ENCODE measurements at regions not wholly inside any gene's neighbourhood (a gene's known extent, or its start where the extent isn't known, plus 50 kb on each side); places are given as distances from the start of the nearest gene placed in this dataset.

DNA sequence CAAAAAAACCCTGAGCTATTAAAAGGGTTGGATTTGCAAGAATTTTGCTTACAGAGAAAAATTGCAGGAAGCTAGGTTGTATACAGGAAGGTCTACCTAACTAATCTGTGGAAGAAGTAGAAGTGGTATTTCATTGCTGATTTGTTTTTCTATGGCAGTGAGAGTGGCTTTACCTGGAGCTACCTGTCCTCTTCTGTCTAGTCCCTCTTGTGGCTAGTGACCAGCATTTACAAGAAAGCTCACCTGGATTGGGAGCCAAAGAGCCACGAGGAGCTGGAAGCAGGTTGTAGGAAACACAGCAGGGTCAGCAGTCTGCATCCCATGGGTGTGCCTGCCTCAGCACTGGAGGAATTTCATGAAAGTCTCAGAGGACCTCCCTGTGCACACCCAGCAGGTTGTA, 120.3 kb upstream of the RALGAPA2 start:
- Mint-ChIP-seq H3K27ac (no peak overlapping the region), H3K36me3 (no peaks in the 10 kb centered on the region), H3K9me3 (no peaks in the 10 kb centered on the region)
- DNase-seq (ENCODE audit: low spot score in 2 of 2) (no peak), ATAC-seq (no peak)

DNA sequence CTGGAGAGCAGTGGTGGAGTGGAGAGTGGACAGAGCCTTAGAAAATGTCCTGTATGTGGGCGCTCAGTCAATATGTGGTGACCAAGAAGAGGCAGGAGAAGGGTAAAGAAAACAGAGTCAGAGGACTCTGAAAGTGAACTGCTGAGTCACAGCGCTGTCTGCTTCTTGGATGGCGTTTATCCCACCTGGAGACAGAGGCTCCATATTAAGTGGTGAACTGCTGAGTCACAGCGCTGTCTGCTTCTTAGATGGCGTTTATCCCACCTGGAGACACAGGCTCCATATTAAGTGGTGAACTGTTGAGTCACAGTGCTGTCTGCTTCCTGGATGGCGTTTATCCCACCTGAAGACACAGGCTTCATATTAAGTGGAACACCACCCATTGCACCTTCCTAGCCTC, 119.3 kb upstream of the RALGAPA2 start:
- ATAC-seq (no peak), DNase-seq (ENCODE audit: low spot score in 2 of 2) (no peak)
- Mint-ChIP-seq H3K9me3 (no peaks in the 10 kb centered on the region), H3K27ac (no peak overlapping the region), H3K36me3 (no peaks in the 10 kb centered on the region)

DNA sequence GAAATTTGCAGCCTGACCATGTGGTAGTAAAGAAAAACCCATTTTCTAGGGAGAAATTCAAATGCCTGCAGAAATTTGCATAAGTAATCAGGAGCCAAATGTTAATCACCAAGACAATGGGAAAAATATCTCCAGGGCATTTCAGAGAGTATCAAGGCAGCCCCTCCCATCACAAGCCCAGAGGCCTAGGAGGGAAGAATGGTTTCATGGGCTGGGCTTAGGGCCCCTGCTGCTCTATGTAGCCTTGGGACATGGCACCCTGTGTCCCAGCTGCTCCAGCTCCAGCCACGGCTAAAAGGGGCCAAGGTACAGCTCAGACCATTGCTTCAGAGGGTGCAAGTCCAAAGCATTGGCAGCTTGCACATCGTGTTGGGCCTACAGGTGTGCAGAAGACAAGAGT, 117.2 kb upstream of the RALGAPA2 start:
- DNase-seq (ENCODE audit: low spot score in 2 of 2) (no peak), ATAC-seq (no peak)
- no peaks in the 10 kb centered on the region for H3K36me3 Mint-ChIP-seq
- no peak overlapping the region for H3K27ac Mint-ChIP-seq
- H3K9me3 Mint-ChIP-seq, result no peaks in the 10 kb centered on the region

DNA sequence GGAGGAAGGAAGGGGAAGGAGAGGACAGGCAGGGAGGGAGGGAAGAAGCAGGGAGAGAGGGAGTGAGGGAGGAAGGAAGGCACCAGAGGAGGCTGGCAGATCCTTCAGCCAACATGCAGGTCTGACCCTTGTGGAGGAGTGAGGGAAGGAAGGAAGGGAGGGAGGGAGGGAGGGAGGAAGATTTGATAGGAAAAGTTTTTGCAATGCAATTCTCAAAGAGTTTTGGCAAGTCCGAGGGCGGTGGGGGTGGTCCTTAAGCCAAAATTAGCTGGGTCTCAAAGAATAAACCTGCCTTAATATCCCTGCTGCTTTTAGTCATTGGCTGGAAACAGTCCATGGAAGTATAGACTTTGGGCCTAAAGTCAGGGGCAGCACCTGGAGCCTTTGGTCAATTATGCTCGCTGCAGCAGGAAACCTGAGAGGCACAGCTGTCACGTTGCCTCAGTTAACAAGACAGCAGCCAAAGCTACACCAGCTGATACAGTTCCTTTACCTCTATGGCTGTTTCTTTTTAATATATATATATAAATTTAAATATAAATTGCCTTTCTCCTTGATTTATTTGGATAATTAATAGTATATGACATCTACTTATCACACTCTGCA, 115.7 kb upstream of the RALGAPA2 start:
- Mint-ChIP-seq H3K27ac (no peak overlapping the region), H3K9me3 (no peaks in the 10 kb centered on the region), H3K36me3 (no peaks in the 10 kb centered on the region)
- ATAC-seq (no peak), DNase-seq (ENCODE audit: low spot score in 2 of 2) (no peak)

DNA sequence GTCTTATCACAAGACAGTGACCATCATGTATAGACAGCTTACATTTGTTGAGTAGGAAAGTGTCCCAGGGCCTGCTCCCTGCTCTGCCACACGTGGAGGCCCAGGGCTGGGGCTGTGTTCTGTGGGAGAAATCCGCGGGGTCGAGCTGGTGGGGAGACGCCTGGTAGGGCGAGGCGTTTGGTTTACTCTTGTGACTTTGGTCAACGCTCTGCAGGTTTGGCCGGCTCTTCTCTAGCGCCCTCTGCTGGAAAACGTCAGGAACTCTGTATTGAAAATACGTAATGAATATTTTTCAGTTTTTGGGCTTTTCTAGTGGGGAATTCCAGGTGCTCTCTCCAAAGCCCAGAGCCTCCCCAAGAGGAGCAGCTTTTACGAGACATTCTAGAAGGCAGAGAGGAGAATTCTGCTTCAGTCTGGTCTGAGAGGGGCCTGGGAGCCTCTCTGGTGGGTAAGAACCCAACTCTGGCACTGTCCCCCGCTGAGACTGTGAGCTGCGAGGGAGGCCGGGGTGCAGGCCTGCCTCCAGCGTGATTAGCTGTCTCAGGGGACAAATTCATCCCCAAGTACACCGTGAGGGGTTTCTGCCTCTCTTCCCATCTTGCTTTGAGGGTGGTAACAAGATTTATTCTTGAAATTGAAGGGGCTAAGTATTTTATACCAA, 112.6 kb upstream of the RALGAPA2 start:
- no peaks in the 10 kb centered on the region for H3K36me3 Mint-ChIP-seq
- peak; percentile 57 to 72 for ATAC-seq
- H3K9me3 Mint-ChIP-seq, result no peaks in the 10 kb centered on the region
- no peak overlapping the region for H3K27ac Mint-ChIP-seq
- DNase-seq (ENCODE audit: low spot score in 2 of 2), result peak in 1 of 2 donors; percentile 71

DNA sequence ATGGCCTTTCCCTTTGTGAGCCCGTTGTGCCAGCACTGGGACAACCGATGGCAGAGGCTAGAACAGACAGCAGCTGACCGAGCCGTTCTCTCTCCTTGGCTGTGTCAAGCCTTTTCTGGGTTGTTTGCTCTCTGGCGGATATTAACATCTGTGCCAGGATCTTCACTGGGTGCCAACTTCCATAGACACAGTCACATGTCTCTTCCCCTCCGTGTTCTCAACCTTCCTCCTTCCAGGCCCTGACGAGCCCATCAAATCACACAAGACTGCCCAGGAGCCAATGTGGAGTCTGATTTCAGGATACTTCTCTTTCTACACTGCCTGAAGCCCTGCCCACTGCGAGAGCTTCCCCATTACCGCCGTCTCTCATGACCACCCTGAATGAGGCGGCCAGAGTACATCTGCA, 111.0 kb upstream of the RALGAPA2 start:
- no peaks in the 10 kb centered on the region for H3K36me3 Mint-ChIP-seq
- DNase-seq (ENCODE audit: low spot score in 2 of 2), result no peak
- no peak for ATAC-seq

DNA sequence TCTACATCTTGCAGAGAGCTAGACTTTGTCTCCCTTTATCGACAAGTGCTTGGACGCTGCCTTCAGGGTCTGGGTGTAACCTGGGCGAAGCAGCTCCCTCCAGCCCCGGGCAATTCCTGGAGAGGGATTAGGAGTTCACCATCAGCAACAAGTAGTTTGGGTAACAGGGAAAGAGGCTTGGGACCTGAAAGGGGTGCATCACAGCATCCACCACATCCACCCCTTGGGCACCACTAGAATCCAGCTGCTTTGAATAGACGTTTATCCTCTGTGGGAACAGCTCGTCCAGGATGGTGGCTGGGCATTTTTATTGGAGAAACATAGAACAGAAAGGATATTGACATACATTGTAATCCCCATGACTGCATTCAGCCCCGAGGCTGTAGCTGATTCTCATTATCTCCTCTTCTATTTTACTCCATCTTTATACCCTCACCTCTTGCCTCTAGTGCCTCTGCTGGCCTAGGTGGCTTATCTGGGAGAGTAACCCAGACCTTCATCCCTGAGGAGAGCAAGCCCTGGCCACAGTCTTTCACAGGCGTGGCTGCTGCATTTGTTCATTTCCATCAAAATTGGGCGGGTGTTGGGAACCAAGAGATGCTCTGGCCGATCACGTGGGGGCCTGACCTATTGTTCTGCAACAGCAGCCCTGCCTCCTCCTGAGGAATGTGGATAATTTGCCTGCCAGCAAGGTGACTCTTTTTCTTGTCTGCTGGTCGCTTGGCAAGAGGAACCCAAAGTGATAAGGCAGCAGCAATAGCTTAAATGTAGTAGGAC, 109.2 kb upstream of the RALGAPA2 start:
- no peak for ATAC-seq
- H3K9me3 Mint-ChIP-seq, result no peaks in the 10 kb centered on the region
- DNase-seq (ENCODE audit: low spot score in 2 of 2), result no peak
- no peaks in the 10 kb centered on the region for H3K36me3 Mint-ChIP-seq
- H3K27ac Mint-ChIP-seq, result no peak overlapping the region

More for the DNA sequence above, 111.0 kb upstream of the RALGAPA2 start:
- Mint-ChIP-seq H3K27ac (no peak overlapping the region), H3K9me3 (no peaks in the 10 kb centered on the region)

DNA sequence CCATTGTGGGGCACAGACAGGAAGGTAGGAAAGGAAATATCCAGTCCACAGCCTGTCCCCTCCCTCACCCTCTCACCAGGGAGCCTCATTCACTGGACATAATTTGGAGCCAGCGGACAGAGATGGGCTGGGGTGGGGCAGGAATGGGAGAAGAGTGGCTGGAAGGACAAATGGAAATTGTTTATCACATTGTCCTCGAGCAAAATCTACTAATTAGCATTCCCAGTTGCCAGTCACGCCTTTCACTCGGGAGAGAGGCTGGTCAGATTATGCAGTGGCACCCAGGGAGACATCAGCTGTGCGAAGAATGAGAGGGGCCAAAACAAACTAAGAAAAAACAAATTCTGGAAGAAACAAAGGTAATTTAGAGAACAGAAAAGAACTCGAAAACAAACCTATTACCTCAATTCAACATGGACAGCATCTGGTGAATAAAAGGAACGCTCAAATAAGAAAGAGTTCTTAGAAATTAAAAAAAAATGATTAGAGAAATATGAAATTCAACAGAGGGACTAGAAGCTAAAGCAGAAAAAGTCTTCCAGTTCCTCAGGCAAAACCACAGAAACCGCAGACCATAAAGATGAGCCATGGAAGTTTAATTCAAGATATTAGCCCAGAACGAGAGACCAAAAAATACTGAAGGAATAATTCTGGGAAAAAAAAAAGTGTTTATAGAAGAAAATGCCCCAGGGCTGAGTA, 108.5 kb upstream of the RALGAPA2 start:
- DNase-seq (ENCODE audit: low spot score in 2 of 2) (no peak), ATAC-seq (no peak)

DNA sequence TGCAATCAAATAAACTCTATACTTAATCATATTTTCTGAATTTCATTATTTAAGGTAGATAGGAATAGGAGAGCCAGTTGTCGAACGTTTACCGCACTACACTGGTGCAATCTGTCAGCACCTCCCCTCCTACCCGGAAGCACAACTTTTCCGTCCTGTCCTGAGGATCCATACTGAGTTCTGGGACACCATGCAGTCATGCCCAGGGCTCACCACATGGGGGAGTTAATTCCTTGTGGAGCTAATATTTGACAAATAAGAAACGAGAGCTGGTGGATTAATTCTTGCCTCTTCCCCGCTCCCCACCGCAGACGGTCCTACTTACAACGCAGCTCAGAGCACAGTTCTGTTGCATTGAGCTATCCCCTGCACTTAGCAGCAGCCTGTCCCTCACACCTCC, 107.7 kb upstream of the RALGAPA2 start:
- no peaks in the 10 kb centered on the region for H3K36me3 Mint-ChIP-seq
- DNase-seq (ENCODE audit: low spot score in 2 of 2) (no peak), ATAC-seq (no peak)
- no peaks in the 10 kb centered on the region for H3K9me3 Mint-ChIP-seq
- H3K27ac Mint-ChIP-seq, result no peak overlapping the region

More for the DNA sequence above, 108.5 kb upstream of the RALGAPA2 start:
- Mint-ChIP-seq H3K9me3 (no peaks in the 10 kb centered on the region), H3K36me3 (no peaks in the 10 kb centered on the region), H3K27ac (no peak overlapping the region)

DNA sequence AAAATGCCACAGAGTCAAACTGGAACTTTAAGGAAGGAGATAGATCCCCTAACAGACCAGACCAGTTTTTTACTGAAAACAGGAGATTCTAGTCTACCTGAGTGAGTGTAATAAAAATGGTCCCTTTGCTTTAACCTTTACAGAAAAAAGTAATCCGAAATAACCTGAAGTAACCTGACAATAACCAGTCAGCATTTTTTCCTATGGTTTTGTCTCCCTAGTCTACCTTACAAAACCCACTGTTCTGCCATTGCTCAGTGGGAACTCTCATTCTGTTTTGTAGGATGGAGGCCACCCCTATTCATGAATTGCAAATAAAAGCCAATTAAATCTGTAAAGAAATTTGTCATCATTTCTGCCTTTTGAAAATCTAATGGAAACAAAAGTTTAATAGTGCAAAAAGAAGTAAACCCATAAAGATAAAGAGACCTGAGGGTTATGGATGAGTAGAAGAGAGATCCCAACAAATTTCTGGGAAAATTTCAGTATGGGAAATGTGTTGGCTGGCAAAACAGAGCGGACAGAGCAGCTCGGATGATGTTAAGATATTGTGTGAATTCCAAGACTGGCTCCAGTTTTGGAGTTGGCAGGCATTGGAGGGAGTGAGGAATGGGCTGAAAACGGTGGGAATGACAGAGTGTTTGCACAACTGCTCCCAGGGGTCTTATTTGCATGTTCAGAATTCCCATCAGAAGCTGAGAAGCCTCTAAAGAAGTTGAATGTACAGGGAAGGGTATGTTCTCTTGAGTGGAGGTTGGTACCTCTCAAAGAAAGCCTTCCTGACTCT, 104.7 kb upstream of the RALGAPA2 start:
- Mint-ChIP-seq H3K27ac (no peak overlapping the region), H3K36me3 (no peaks in the 10 kb centered on the region), H3K9me3 (no peaks in the 10 kb centered on the region)
- DNase-seq (ENCODE audit: low spot score in 2 of 2) (no peak), ATAC-seq (no peak)

DNA sequence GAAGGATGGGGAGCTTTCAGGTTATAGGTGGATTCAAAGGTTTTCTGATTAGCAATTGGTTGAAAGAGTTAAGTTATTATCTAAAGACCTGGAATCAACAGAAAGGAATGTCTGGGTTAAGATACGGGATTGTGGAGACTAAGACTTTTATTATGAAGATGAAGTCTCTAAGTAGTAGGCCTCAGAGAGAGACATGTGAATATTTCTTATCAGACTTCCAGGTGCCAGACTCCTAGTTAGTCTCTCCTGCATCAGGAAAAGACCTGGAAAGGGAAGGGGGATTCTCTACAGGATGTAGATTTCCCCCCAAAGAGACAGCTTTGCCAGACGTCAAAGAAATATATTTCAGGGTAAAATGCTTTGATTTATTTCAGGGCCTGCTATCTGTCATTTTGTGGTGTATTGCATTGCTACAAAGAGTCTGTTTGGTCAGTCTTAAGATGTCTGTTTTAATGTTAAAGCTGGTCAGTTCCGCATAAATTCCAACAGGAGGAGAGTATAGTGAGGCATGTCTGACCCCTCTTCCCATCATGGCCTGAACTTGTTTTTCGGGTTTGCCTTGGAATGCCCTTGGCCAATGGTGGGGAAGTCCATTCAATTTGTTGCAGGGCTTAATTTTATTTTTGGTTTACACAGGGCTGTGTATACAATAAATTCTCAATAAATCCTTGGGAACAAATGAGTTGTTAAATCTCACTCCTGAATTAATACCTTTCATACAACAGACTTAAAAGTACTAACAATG, 103.4 kb upstream of the RALGAPA2 start:
- no peak for ATAC-seq

DNA sequence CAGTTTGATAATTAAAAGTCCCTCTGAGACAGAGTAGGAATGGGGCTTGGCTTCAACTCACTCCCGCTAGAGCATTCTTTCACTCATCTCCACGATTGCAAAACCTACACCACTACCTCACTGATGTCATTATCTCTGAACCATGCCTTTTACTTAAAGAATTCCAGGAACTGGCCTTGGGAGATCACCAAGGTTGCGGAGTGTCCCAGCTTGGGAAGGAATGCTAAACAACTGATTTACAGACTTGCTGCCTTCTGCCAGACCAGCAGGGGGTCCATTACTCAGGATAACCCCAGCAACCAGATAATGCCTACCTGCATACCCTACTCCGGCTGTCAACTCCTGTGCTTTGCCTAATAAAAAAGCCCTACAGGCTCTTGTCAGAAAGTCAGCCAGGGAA, 102.2 kb upstream of the RALGAPA2 start:
- ATAC-seq, result no peak
- no peak overlapping the region for H3K27ac Mint-ChIP-seq
- no peaks in the 10 kb centered on the region for H3K36me3 Mint-ChIP-seq
- no peaks in the 10 kb centered on the region for H3K9me3 Mint-ChIP-seq
- DNase-seq (ENCODE audit: low spot score in 2 of 2), result no peak

More for the DNA sequence above, 103.4 kb upstream of the RALGAPA2 start:
- no peak overlapping the region for H3K27ac Mint-ChIP-seq
- H3K9me3 Mint-ChIP-seq, result no peaks in the 10 kb centered on the region
- no peak for DNase-seq (ENCODE audit: low spot score in 2 of 2)
- no peaks in the 10 kb centered on the region for H3K36me3 Mint-ChIP-seq

DNA sequence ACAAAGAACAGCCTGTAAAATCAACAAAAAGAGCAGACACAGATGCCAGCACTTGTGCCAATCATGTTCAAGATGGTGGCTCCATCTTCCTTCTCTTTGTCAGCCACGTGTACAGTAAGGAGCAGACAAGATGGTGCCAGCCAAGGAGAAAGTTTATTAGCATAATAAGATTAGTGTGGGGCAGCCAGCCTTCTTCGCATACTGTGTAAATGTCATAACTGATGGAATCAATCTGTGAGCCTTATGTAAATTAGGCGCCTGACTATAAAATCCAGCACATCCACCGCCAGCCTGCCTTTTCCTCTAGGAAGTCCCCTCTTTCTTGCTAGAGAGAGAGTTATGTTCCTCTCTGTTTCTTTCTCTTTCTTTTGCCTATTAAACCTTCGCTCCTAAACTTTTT, 99.7 kb upstream of the RALGAPA2 start:
- no peaks in the 10 kb centered on the region for H3K9me3 Mint-ChIP-seq
- H3K27ac Mint-ChIP-seq, result no peak overlapping the region
- DNase-seq (ENCODE audit: low spot score in 2 of 2), result no peak
- no peak for ATAC-seq
- H3K36me3 Mint-ChIP-seq, result no peaks in the 10 kb centered on the region

DNA sequence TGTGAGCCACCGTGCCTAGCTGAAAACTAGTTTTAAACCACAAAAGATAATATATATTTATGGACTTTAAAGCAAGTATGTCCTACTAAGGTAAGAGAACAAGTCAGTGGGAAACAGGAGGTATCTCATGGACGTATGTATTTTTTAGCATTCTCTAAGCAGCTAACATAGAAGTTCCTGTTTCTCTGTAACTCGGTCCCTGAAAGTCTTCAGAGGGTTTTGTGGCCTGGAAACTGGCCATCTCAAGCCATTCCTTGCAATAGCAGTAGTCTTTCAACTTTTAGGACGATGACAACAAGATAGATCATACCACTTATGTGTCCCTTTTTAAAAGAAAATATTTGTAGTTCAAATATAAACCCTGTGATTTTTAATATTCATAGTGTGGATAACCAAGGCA, 95.6 kb upstream of the RALGAPA2 start:
- ATAC-seq (no peak), DNase-seq (ENCODE audit: low spot score in 2 of 2) (no peak)
- Mint-ChIP-seq H3K27ac (no peak overlapping the region), H3K36me3 (no peaks in the 10 kb centered on the region), H3K9me3 (no peaks in the 10 kb centered on the region)

DNA sequence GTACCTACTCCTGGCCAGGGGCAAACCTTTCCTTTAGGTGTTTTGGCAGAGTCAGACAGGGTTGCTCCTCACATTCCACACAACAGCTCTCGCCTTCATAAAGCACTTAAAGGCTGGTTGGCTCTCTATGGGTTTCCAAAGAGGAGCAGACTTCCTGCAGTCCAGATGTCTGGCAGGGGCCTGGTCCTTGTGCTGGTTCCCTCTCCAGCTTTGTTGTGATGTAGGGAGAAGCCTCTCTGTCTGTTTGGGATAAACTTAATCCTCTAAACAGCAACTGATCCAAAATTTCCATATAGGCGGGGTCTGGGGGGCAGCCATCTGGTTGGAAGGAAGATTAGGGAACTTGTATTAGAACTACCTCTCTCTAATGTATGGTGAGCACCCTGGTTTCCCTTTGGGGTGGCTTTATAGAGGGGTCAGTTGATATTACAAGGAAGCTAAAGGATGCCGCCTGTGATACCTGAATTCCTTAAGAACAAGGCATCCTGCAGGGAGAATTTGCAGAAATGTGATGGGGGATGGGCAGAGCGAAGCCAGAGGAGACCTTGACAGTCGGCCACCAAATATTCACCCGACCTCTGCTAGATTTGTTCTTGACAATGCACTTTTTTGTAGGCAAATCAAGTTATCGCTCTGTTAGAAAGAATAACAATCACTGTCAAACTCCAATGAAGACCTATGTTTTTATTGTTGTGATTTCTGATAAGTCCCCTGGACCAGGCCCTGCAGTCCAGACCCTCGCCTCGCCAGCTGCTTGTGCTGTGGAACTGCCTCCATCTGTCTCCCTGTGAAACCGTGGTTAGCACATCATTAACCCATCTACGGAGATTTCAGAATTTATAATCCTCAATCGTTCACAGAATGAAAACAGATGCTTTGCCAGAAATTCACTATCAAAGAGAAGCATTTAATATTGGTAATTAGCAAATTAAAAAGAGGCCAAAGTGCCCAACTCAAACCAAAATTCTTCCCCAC, 94.0 kb upstream of the RALGAPA2 start:
- ATAC-seq (no peak), DNase-seq (ENCODE audit: low spot score in 2 of 2) (no peak)
- Mint-ChIP-seq H3K36me3 (no peaks in the 10 kb centered on the region), H3K9me3 (no peaks in the 10 kb centered on the region), H3K27ac (no peak overlapping the region)
